Superior temporal gyrus (tissue), 1 donor: ENCODE measurements at regions not wholly inside any gene's neighbourhood (a gene's known extent, or its start where the extent isn't known, plus 50 kb on each side); places are given as distances from the start of the nearest gene placed in this dataset.

ENCODE experiments used
- DNase-seq: peaks from one replicate; pipeline ENCODE4 v3.0.0-alpha.2; 2016; ENCODE audit errors: extremely low spot score

DNA sequence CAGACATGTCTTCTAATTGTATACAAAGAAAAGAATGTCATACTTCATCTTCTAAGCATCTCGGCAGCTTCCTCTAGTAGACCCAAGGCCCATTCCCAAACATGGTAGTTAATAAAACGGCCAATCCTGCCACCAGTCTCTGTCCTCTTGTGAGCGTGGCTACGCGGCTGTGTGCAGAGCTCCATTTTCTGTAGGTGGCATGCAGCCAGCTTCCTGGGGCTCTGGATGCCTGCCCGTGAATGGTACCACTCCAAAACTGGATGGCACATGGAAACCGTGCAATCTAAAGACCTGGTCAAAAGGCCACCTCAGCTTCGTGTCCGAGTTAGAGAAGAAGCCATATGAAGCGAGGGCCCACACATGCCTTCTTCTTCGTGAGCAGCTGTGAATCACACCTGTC, 110.7 kb downstream of the SIPA1L2 start:
- no peak for DNase-seq

- DNase-seq, result no peak
These were observed 111.6 kb downstream of the SIPA1L2 start for GRCh38 chr1:232518349-232518748.

- DNase-seq, result no peak
These were observed 112.7 kb downstream of the SIPA1L2 start for GRCh38 chr1:232517204-232517603.

GRCh38 chr1:232515706-232516105, 114.2 kb downstream of the SIPA1L2 start:
- no peak for DNase-seq

GRCh38 chr1:232512712-232513111, 117.2 kb downstream of the SIPA1L2 start:
- DNase-seq, result no peak

DNA sequence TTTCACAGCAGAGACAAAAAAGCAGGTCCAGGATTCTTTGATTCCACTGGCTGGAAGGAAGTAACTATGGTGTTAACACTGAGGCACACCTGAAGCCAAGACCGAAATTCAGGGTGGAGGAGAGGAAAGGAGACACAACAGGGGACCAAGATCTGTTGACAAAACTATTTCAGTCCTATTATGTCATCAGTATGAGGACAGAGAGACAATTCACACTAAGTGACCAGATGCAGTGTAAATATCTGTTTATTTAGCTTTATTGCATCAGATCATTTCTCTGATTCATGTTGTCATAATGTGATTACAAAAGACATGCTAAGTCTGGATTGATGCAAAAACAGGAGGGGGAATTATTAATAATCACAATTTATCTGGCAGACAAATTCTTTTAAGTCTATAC, 118.8 kb downstream of the SIPA1L2 start:
- no peak for DNase-seq

GRCh38 chr1:232510367-232511110, 119.4 kb downstream of the SIPA1L2 start:
- DNase-seq, result no peak

- DNase-seq, result peak; percentile 37
These were observed 120.4 kb downstream of the SIPA1L2 start for GRCh38 chr1:232509570-232509969.

GRCh38 chr1:232508130-232508701, 121.7 kb downstream of the SIPA1L2 start:
- peak; percentile 90 for DNase-seq

- no peak for DNase-seq
These were observed 122.4 kb downstream of the SIPA1L2 start for GRCh38 chr1:232507571-232507970.

GRCh38 chr1:232505884-232506283, 124.0 kb downstream of the SIPA1L2 start:
- DNase-seq, result no peak

DNA sequence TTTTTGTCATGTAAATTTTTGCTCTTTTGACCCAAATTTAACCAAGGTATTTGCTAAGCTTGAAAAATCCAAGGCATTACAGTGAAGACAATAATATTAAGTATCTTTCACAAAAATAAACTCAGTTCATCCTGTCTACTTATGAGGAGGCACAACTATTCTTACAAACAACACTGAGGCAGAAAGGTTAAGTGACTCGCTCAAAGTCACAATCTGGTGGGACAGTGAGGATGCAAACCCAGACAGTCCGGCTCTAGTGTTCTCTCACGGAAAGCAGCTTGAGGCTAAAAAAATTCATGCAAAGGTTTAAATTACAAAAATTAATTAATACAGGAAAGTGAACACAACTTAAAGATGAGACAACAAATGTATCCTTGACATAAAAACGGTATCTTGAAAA, 125.3 kb downstream of the SIPA1L2 start:
- no peak for DNase-seq

DNA sequence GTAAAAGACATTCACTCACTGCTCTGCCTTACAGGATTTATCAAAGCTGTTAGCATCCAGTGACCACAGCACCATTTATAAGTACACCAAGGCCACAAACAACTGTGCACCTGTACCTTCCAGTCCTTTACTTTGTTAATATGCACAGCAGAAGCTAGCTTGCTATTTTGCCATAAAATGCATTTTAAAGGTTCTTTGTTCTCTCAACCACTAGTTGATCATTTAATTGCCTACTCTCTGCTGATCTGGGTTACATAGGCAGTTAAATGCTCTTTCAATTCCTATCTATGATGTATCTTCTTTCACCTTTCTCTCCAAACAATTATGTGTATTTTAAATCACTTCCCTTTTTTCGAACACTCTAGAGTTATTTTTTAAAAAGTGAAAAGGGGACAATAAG, 126.4 kb downstream of the SIPA1L2 start:
- DNase-seq, result no peak

DNA sequence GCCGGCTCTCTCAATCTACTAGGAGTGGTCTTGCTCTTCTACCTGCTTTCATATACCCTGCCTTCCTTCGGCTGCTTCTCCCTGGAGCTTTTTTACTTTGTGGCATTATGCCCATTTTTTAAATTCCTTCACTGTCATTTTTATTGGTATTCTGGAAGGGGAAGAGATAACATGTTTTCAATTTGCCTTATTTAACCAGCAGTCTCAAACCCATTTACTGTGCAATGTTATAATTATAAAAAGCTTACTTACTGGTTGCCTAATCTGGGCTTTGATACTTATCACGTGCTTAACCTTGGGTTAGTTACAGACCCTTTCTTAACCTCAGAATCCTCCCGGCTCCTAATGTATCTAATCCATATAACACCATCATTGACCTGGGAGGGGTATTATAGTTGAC, 128.1 kb downstream of the SIPA1L2 start:
- no peak for DNase-seq

DNA sequence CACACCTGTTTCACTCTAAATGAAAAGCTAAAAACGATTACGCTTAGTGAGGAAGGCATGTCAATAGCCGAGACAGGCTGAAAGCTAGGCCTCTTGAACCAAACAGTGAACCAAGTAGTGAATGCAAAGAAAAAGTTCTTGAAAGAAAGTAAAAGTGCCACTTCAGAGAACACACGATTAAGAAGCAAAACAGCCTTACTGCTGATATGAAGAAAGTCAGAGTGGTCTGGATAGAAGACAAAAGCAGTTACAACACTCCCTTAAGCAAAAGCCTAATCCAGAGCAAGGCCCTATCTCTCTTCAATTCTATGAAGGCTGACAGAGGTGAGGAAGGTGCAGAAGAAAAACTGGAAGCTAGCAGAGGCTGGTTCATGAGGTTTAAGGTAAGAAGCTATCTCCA, 130.7 kb downstream of the SIPA1L2 start:
- DNase-seq, result no peak

- peak; percentile 36 for DNase-seq
These were observed 136.1 kb downstream of the SIPA1L2 start for GRCh38 chr1:232493869-232494268.

GRCh38 chr1:232489256-232489655, 140.7 kb downstream of the SIPA1L2 start:
- no peak for DNase-seq

DNA sequence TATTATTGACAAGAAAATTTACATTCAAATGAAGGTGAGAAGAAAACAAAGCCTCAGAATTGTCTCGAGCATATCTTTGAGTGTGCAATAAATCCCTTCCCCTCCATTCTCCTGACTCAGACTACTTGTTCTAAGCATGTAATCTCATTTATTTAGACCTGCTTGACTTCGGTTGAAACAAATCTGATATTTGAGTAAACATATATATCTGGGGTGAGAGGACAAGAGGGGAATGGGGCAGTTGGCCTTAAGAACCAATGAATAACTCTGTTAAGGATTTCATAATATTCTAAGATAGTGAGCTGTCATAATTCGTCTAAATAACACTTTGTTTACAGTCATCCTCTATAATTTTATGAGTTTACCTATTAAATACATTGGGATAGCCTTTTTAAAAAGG, 142.7 kb downstream of the SIPA1L2 start:
- DNase-seq, result no peak

GRCh38 chr1:232486454-232487207, 143.3 kb downstream of the SIPA1L2 start:
- DNase-seq, result peak; percentile 31

- DNase-seq, result no peak
These were observed 143.9 kb downstream of the SIPA1L2 start for GRCh38 chr1:232486006-232486405.

- no peak for DNase-seq
These were observed 145.1 kb downstream of the SIPA1L2 start for GRCh38 chr1:232484856-232485255.

GRCh38 chr1:232483826-232484225, 146.1 kb downstream of the SIPA1L2 start:
- no peak for DNase-seq

- DNase-seq, result no peak
These were observed 148.8 kb downstream of the SIPA1L2 start for GRCh38 chr1:232481091-232481490.
